Esophagus muscularis mucosa (tissue), 4 donors: ENCODE measurements at regions not wholly inside any gene's neighbourhood (a gene's known extent, or its start where the extent isn't known, plus 50 kb on each side); places are given as distances from the start of the nearest gene placed in this dataset.
A peak's percentile ranks its signal among the peaks of the same experiment; 100 is the strongest.

ENCODE experiments used
- DNase-seq: peaks from one replicate; pipeline ENCODE4 v3.0.0-alpha.2; 2017; ENCODE audit errors: extremely low spot score
- H3K27ac ChIP-seq, 4 donors: fragments of 200-600 bp; sonication (generic); replicated peaks in 1 of 4; 1 replicate in 3 of 4; 2 replicates in 1 of 4; pipeline ENCODE4 v1.5.1; 2016 to 2019; ENCODE audit warnings: mild to moderate bottlenecking in 1 of 4
- H3K27me3 ChIP-seq, 4 donors: fragments of 200-600 bp; sonication (generic); one replicate each; pipeline versions ENCODE4 v1.5.1 to v1.6.0; 2016 to 2019
- H3K36me3 ChIP-seq, 4 donors: fragments of 200-600 bp; sonication (generic); one replicate each; pipeline ENCODE4 v1.5.1; 2016 to 2019
- H3K4me1 ChIP-seq, 4 donors: fragments of 200-600 bp; sonication (generic); one replicate each; pipeline ENCODE4 v1.5.1; 2016 to 2019
- H3K4me3 ChIP-seq, 4 donors: fragments of 200-600 bp; sonication (generic); 1 replicate in 2 of 4; 2 replicates in 2 of 4; pipeline ENCODE4 v1.5.1; 2016 to 2019; ENCODE audit warnings: mild to moderate bottlenecking in 4 of 4, moderate library complexity in 1 of 4
- H3K9me3 ChIP-seq, 4 donors: fragments of 200-600 bp; sonication (generic); 1 replicate in 3 of 4; 2 replicates in 1 of 4; pipeline ENCODE4 v1.5.1; 2016 to 2019
- CTCF ChIP-seq, 3 experiments: fragments of 200-600 bp in 2 of 3; fragments of 450-650 bp in 1 of 3; sonication (generic) in 2 of 3; IDR thresholded peaks; one replicate each; pipeline ENCODE4 v1.5.1; 2017 to 2019; ENCODE audit warnings: antibody characterized with exemption in 3 of 3, mild to moderate bottlenecking in 2 of 3, moderate library complexity in 1 of 3
- EP300 ChIP-seq: sonication (generic); formaldehyde crosslinking; IDR thresholded peaks from one replicate; pipeline ENCODE4 v1.6.1; 2017; ENCODE audit warnings: antibody characterized with exemption
- POLR2A ChIP-seq: fragments of 450-650 bp; IDR thresholded peaks from one replicate; pipeline ENCODE4 v1.6.1; 2017; ENCODE audit warnings: antibody characterized with exemption, moderate library complexity, mild to moderate bottlenecking, low read depth
- POLR2AphosphoS5 ChIP-seq, 2 donors: sonication (generic); formaldehyde crosslinking; IDR thresholded peaks; one replicate each; pipeline ENCODE4 v1.6.1; 2017; ENCODE audit warnings: antibody characterized with exemption in 2 of 2
- WGBS: methylation state at CpG from one replicate; pipeline ENCODE4 v1.1.5; 2018; 5-methylcytosine and 5-hydroxymethylcytosine counted together
- intact Hi-C: fragments of 100-400 bp; cut with DNase I; formaldehyde crosslinking; loops from one replicate; pipeline ENCODE4 v1.15.1; 2023

DNA sequence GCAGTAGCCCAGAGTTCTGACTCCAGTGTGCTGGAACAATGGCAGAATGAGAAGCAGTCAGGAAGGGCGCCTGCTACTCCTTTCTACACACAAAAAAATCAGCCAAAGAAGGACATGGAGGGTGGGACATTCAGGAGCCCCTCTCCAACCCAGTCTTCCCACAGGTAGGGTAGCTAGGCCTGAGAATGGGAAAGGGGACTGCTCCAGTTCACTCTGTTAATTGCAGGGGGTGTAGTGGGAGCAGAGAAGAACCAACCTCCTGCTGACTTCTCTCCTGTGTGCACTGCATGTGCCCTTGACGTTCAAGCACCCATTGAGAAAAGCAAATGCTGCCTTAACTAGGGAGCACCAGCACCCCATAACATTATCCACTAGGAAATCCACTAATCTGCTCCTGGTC lies 119.1 kb upstream of the IRX6 start:
- Histone ChIP-seq H3K9me3 (no peaks in the 10 kb centered on the region), H3K4me3 (no peak overlapping the region), H3K4me1 (no peaks in the 10 kb centered on the region), H3K36me3 (no peaks in the 10 kb centered on the region), H3K27ac (no peak overlapping the region), H3K27me3 (no peaks in the 10 kb centered on the region)
- TF ChIP-seq CTCF (IDR thresholded peaks at IDR 0.05) (no peak), POLR2A (no peak), EP300 (no peak), POLR2AphosphoS5 (IDR thresholded peaks at IDR 0.05) (no peak)
- intact Hi-C loops, result no loop called here
- DNase-seq, result peak; percentile 91
- 100% methylated on average over 2 of the region's 2 CpGs for WGBS

GRCh38 chr16:55207693-55208428 lies 116.1 kb upstream of the IRX6 start:
- DNase-seq, result no peak
- TF ChIP-seq POLR2AphosphoS5 (IDR thresholded peaks at IDR 0.05), result no peak
- Histone ChIP-seq H3K27ac (no peak overlapping the region), H3K36me3 (no peaks in the 10 kb centered on the region), H3K4me1 (no peaks in the 10 kb centered on the region), H3K4me3 (no peak overlapping the region), H3K9me3 (no peaks in the 10 kb centered on the region), H3K27me3 (no peaks in the 10 kb centered on the region)
- 70% methylated on average over 7 of the region's 7 CpGs for WGBS
- intact Hi-C loops, result no loop called here

GRCh38 chr16:55209626-55210025 lies 114.4 kb upstream of the IRX6 start:
- Histone ChIP-seq H3K9me3 (no peaks in the 10 kb centered on the region), H3K27me3 (no peaks in the 10 kb centered on the region), H3K4me1 (no peaks in the 10 kb centered on the region), H3K36me3 (no peaks in the 10 kb centered on the region), H3K4me3 (no peak overlapping the region), H3K27ac (no peak overlapping the region)
- WGBS, result 89% methylated on average over 6 of the region's 6 CpGs
- TF ChIP-seq EP300, result no peak
- TF ChIP-seq CTCF (IDR thresholded peaks at IDR 0.05), result no peak
- no peak for TF ChIP-seq POLR2AphosphoS5 (IDR thresholded peaks at IDR 0.05)
- TF ChIP-seq POLR2A, result no peak
- no peak for DNase-seq
- intact Hi-C loops, result no loop called here

DNA sequence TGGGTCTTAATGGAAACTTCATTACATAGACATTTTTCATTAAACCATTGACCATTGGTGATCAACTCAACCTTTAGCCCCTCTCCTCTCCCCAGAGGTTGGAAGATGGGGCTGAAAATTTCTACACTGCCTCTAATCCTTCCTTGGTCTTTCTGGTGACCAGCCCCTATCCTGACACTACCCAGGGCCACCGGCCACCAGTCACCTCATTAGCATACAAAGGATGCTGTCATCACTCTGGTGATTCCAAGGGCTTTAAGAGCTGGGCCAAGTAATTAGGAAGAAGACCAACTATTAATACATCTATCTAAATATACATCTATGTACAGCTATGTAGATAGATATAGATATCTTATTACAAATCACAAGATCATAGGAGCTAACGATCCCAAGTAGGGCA lies 111.2 kb upstream of the IRX6 start:
- H3K36me3 ChIP-seq, result no peaks in the 10 kb centered on the region
- H3K4me1 ChIP-seq, result no peaks in the 10 kb centered on the region
- peaks cover 0 to 10% (median 0%) of the 10 kb centered on the region in 4 donors for H3K27me3 ChIP-seq
- TF ChIP-seq CTCF (IDR thresholded peaks at IDR 0.05) (no peak), POLR2A (no peak), EP300 (no peak), POLR2AphosphoS5 (IDR thresholded peaks at IDR 0.05) (no peak)
- intact Hi-C loops, result no loop called here
- DNase-seq, result no peak
- H3K4me3 ChIP-seq, result no peak overlapping the region
- 92% methylated on average over 2 of the region's 2 CpGs for WGBS
- no peak overlapping the region for H3K27ac ChIP-seq
- no peaks in the 10 kb centered on the region for H3K9me3 ChIP-seq

DNA sequence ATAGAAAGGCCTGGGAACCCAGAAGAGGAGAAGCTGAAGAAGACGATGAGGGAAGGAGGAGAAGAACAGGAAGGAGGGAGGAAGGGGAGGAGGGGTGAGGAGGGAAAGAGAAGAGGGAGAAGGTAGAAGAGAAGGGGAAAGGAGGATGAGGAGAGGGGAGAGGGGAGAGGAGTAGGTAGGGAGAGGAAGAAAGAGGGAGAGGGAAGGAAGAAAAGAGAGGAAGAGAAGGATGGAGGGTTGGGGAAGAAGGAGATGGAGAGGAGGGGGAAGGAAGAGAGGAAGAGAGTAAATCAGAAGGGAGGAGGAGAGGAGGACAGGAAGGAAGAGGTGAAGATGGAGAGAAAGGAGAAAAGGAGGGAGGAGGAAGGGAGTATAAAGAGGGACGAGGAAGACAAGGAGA lies 109.6 kb upstream of the IRX6 start:
- intact Hi-C loops, result no loop called here
- DNase-seq, result no peak
- no peaks in the 10 kb centered on the region for H3K36me3 ChIP-seq
- H3K27ac ChIP-seq, result no peak overlapping the region
- H3K4me3 ChIP-seq, result no peak overlapping the region
- H3K4me1 ChIP-seq, result no peaks in the 10 kb centered on the region
- H3K27me3 ChIP-seq, result peaks cover 0 to 11% (median 0%) of the 10 kb centered on the region in 4 donors
- WGBS, result 16% methylated on average over 2 of the region's 2 CpGs
- TF ChIP-seq POLR2A (no peak), POLR2AphosphoS5 (IDR thresholded peaks at IDR 0.05) (no peak), EP300 (no peak), CTCF (IDR thresholded peaks at IDR 0.05) (no peak)
- no peaks in the 10 kb centered on the region for H3K9me3 ChIP-seq
